ENCODE measurements at regions not wholly inside any gene's neighbourhood (a gene's known extent, or its start where the extent isn't known, plus 50 kb on each side); places are given as distances from the start of the nearest gene placed in this dataset.

- TF ChIP-seq, protein P1, sequence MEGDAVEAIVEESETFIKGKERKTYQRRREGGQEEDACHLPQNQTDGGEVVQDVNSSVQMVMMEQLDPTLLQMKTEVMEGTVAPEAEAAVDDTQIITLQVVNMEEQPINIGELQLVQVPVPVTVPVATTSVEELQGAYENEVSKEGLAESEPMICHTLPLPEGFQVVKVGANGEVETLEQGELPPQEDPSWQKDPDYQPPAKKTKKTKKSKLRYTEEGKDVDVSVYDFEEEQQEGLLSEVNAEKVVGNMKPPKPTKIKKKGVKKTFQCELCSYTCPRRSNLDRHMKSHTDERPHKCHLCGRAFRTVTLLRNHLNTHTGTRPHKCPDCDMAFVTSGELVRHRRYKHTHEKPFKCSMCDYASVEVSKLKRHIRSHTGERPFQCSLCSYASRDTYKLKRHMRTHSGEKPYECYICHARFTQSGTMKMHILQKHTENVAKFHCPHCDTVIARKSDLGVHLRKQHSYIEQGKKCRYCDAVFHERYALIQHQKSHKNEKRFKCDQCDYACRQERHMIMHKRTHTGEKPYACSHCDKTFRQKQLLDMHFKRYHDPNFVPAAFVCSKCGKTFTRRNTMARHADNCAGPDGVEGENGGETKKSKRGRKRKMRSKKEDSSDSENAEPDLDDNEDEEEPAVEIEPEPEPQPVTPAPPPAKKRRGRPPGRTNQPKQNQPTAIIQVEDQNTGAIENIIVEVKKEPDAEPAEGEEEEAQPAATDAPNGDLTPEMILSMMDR (IDR thresholded peaks at IDR 0.05): no peak
- TF ChIP-seq POLR2A (IDR thresholded peaks at IDR 0.05): no peak
Observed at GRCh38 chr2:187210726-187211125, 237.3 kb downstream of the CALCRL start.
